ENCODE measurements at regions not wholly inside any gene's neighbourhood (a gene's known extent, or its start where the extent isn't known, plus 50 kb on each side); places are given as distances from the start of the nearest gene placed in this dataset.

DNA sequence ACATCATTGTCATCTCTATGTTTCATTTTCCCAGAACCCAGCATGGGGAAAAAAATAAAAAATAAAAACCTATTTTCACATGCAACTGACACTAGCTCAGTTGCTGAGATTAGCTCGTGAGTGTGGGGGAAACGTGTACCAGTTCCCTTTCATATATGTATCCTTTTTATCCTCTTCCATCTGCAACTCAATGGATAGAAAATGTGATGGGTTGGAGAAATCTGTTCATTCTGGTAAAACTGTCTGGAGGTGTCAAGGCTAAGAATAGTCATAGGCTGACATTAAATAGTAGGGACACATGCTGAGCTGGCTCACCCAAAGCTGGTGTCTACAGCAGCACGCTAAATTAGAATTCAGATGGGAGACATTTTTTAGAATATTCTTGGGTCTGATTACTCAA, 519.3 kb downstream of the ELAVL2 start:
- Mint-ChIP-seq H3K4me1 (no peaks in the 10 kb centered on the region), H3K4me3 (no peak overlapping the region), H3K36me3 (ENCODE audit: low read depth) (no peaks in the 10 kb centered on the region), H3K27me3 (ENCODE audit: low read depth) (no peaks in the 10 kb centered on the region), H3K27ac (ENCODE audit: unreplicated experiment) (no peak overlapping the region), H3K9me3 (no peaks in the 10 kb centered on the region)
- TF ChIP-seq, protein P1, sequence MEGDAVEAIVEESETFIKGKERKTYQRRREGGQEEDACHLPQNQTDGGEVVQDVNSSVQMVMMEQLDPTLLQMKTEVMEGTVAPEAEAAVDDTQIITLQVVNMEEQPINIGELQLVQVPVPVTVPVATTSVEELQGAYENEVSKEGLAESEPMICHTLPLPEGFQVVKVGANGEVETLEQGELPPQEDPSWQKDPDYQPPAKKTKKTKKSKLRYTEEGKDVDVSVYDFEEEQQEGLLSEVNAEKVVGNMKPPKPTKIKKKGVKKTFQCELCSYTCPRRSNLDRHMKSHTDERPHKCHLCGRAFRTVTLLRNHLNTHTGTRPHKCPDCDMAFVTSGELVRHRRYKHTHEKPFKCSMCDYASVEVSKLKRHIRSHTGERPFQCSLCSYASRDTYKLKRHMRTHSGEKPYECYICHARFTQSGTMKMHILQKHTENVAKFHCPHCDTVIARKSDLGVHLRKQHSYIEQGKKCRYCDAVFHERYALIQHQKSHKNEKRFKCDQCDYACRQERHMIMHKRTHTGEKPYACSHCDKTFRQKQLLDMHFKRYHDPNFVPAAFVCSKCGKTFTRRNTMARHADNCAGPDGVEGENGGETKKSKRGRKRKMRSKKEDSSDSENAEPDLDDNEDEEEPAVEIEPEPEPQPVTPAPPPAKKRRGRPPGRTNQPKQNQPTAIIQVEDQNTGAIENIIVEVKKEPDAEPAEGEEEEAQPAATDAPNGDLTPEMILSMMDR (conservative IDR thresholded peaks at IDR 0.05), result no peak
- no peak for DNase-seq (ENCODE audit: low read depth, low spot score)

DNA sequence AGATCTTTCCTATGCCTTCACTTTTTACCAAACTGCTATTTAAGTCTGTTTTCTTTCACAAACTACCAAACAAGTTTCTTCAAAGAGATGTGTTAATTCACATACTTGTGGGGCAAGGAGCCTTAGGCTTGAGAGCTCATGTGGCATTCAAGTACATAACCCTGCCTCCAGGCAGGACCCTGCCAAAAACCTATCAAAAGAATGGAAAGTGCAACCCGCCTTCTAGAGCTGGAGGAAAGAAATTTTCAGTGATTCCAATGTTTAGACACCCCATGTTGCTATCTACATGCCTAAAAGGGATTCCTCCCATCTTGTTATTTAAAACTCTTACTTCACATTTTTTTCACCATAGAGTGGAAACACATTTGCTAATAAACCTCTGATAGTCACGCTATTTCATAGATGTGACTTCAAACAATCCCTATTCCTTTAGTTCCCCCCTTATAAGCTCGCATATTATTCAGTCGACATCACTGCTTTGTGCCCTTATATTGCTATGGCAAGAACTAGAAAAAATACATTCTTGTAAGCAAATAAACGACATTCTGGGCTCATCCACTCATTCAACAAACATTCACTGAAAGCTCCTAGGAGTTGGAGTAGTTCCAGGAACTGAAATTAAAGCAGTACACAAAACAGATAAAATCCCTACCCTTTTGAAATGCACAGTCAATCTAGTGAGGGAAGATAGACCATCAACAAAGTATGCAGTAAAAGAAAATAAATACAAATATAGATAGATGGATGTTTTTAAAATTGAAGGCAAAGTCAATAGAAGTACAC, 518.1 kb downstream of the ELAVL2 start:
- no peak overlapping the region for H3K4me3 Mint-ChIP-seq
- DNase-seq (ENCODE audit: low read depth, low spot score), result no peak
- TF ChIP-seq, protein P1 (conservative IDR thresholded peaks at IDR 0.05), result no peak
- no peaks in the 10 kb centered on the region for H3K27me3 Mint-ChIP-seq (ENCODE audit: low read depth)
- no peaks in the 10 kb centered on the region for H3K36me3 Mint-ChIP-seq (ENCODE audit: low read depth)
- H3K9me3 Mint-ChIP-seq, result no peaks in the 10 kb centered on the region
- H3K27ac Mint-ChIP-seq (ENCODE audit: unreplicated experiment), result no peak overlapping the region
- H3K4me1 Mint-ChIP-seq, result no peaks in the 10 kb centered on the region

- Mint-ChIP-seq H3K27me3 (ENCODE audit: low read depth) (no peaks in the 10 kb centered on the region), H3K27ac (ENCODE audit: unreplicated experiment) (no peak overlapping the region), H3K4me1 (no peaks in the 10 kb centered on the region), H3K36me3 (ENCODE audit: low read depth) (no peaks in the 10 kb centered on the region), H3K4me3 (no peak overlapping the region), H3K9me3 (no peaks in the 10 kb centered on the region)
- DNase-seq (ENCODE audit: low read depth, low spot score), result no peak
- TF ChIP-seq, protein P1 (conservative IDR thresholded peaks at IDR 0.05), result no peak
Measured at GRCh38 chr9:23309800-23310199, 516.2 kb downstream of the ELAVL2 start.

DNA sequence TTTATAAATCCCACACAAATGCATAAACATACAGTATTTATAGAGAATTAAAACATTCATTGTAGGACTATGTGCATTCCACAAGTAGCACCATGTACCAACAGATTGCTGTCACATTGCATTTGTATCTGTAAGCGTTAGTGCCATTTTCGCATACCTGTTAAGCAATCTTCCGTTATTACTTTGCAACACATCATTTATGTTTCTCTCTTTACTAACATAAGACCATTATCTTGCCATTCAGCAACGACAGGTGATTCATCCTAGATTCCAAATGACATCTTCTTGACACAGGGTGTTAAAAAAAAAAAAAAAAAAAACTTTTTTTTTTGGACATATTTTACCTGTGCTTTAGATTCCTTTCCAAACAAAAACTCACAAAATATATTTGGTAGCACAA, 511.8 kb downstream of the ELAVL2 start:
- H3K27ac Mint-ChIP-seq (ENCODE audit: unreplicated experiment), result no peak overlapping the region
- no peaks in the 10 kb centered on the region for H3K9me3 Mint-ChIP-seq
- H3K4me3 Mint-ChIP-seq, result no peak overlapping the region
- no peaks in the 10 kb centered on the region for H3K4me1 Mint-ChIP-seq
- TF ChIP-seq, protein P1 (conservative IDR thresholded peaks at IDR 0.05), result no peak
- no peak for DNase-seq (ENCODE audit: low read depth, low spot score)
- no peaks in the 10 kb centered on the region for H3K27me3 Mint-ChIP-seq (ENCODE audit: low read depth)
- no peaks in the 10 kb centered on the region for H3K36me3 Mint-ChIP-seq (ENCODE audit: low read depth)

- no peak overlapping the region for H3K27ac Mint-ChIP-seq (ENCODE audit: unreplicated experiment)
- H3K27me3 Mint-ChIP-seq (ENCODE audit: low read depth), result no peaks in the 10 kb centered on the region
- no peak for DNase-seq (ENCODE audit: low read depth, low spot score)
- no peak overlapping the region for H3K4me3 Mint-ChIP-seq
- H3K4me1 Mint-ChIP-seq, result peaks cover 5% of the 10 kb centered on the region
- H3K36me3 Mint-ChIP-seq (ENCODE audit: low read depth), result no peaks in the 10 kb centered on the region
- TF ChIP-seq, protein P1 (conservative IDR thresholded peaks at IDR 0.05), result no peak
- H3K9me3 Mint-ChIP-seq, result no peaks in the 10 kb centered on the region
Measured at GRCh38 chr9:23319092-23319491, 506.9 kb downstream of the ELAVL2 start.
